HCT116 (cell line): ENCODE measurements at regions not wholly inside any gene's neighbourhood (a gene's known extent, or its start where the extent isn't known, plus 50 kb on each side); places are given as distances from the start of the nearest gene placed in this dataset.

Source experiments
- ATAC-seq: fragments of 200-7000 bp; cut with Tn5 transposase; 2 replicates; pipeline ENCODE4 v1.9.1; 2020; ENCODE audit warnings: mild to moderate bottlenecking, moderate library complexity
- BruUV-seq: library from RNA; stranded (reverse); fragments of 400-500 nt; replicated peaks from 2 replicates; lab custom pipeline; 2021; lab: Mats Ljungman, UMichigan
- CTCF ChIA-PET: fragments of 300-600 bp; sonication (Branson Sonifier 250); formaldehyde crosslinking; loops from one replicate; lab custom pipeline; 2021; ENCODE audit warnings: antibody characterized with exemption; lab: Charles Lee
- POLR2A ChIA-PET: fragments of 300-600, 350-600 bp; sonication (Branson Sonifier 250); formaldehyde crosslinking; loops from one replicate; lab custom pipeline; 2021; ENCODE audit warnings: antibody characterized with exemption; lab: Charles Lee
- RAD21 ChIA-PET, 2 experiments: fragments of 300-600 bp; sonication (Branson Sonifier 250); formaldehyde crosslinking; loops; one replicate each; lab custom pipeline; 2023; ENCODE audit warnings: low total read pairs in 2 of 2; ENCODE audit not compliant: uncharacterized antibody in 2 of 2, unreplicated experiment in 2 of 2, low non-redundant PET in 1 of 2; lab: Charles Lee
- DNase-seq: peaks from one replicate; pipeline ENCODE4 v3.0.0-alpha.2; 2010; ENCODE audit warnings: low read depth, low spot score
- H2AFZ ChIP-seq: fragments of 200-600 bp; shearing (Covaris generic), sonication (generic); 2 replicates; pipeline ENCODE4 v1.6.1; 2017; ENCODE audit warnings: low read depth, mixed run types, mixed read lengths, antibody characterized with exemption, low read length; ENCODE audit not compliant: poor library complexity, severe bottlenecking
- H3K27ac ChIP-seq: 2 replicates; pipeline ENCODE4 v1.5.1; 2012; ENCODE audit warnings: low read depth, low read length
- H3K27me3 ChIP-seq: fragments of 200-600 bp; sonication (generic); 2 replicates; pipeline ENCODE4 v1.6.1; 2016; ENCODE audit warnings: mixed run types, low read length, mixed read lengths; ENCODE audit not compliant: insufficient read depth
- H3K36me3 ChIP-seq, 2 experiments: fragments of 200-500 bp in 1 of 2; fragments of 200-600 bp in 1 of 2; sonication (Bioruptor generic) in 1 of 2; sonication (generic) in 1 of 2; 2 replicates each; pipeline versions ENCODE4 v1.5.1 to v1.6.1; 2014 to 2016; ENCODE audit warnings: low read length in 2 of 2, inconsistent platforms in 1 of 2, mixed read lengths in 1 of 2, mixed run types in 1 of 2; ENCODE audit not compliant: insufficient read depth in 2 of 2, control insufficient read depth in 1 of 2
- H3K4me1 ChIP-seq, 2 experiments: fragments of 200-600 bp in 1 of 2; sonication (generic) in 1 of 2; 2 replicates each; pipeline versions ENCODE4 v1.5.1 to v1.6.1; 2012 to 2017; ENCODE audit warnings: low read length in 2 of 2, inconsistent platforms in 1 of 2, mild to moderate bottlenecking in 1 of 2, mixed read lengths in 1 of 2, mixed run types in 1 of 2, moderate library complexity in 1 of 2; ENCODE audit not compliant: insufficient read depth in 2 of 2, control insufficient read depth in 1 of 2
- H3K4me2 ChIP-seq: fragments of 200-600 bp; sonication (generic); 2 replicates; pipeline ENCODE4 v1.6.1; 2017; ENCODE audit warnings: mixed run types, low read length, mixed read lengths
- H3K4me3 ChIP-seq, 2 experiments: fragments of 200-600 bp in 1 of 2; sonication (generic) in 1 of 2; replicated peaks in 1 of 2; 2 replicates each; pipeline ENCODE4 v1.5.1; 2011 to 2016; ENCODE audit warnings: low read length in 2 of 2, control low read depth in 1 of 2, low read depth in 1 of 2, mild to moderate bottlenecking in 1 of 2, mixed read lengths in 1 of 2, mixed run types in 1 of 2
- H3K79me2 ChIP-seq: fragments of 200-600 bp; sonication (generic); 2 replicates; pipeline ENCODE4 v1.6.1; 2017; ENCODE audit warnings: mild to moderate bottlenecking, mixed run types, low read length, moderate library complexity, mixed read lengths; ENCODE audit not compliant: insufficient read depth
- H3K9ac ChIP-seq: fragments of 200-600 bp; sonication (generic); 2 replicates; pipeline ENCODE4 v1.6.1; 2016; ENCODE audit warnings: low read length, mixed read lengths
- H3K9me2 ChIP-seq: fragments of 200-600 bp; sonication (generic), shearing (Covaris generic); 2 replicates; pipeline ENCODE4 v1.6.1; 2017; ENCODE audit warnings: mixed run types, mild to moderate bottlenecking, moderate library complexity; ENCODE audit not compliant: insufficient read depth
- H3K9me3 ChIP-seq, 2 experiments: fragments of 200-500 bp in 1 of 2; fragments of 200-600 bp in 1 of 2; sonication (Bioruptor generic) in 1 of 2; sonication (generic) in 1 of 2; 2 replicates each; pipeline ENCODE4 v1.6.1; 2014 to 2017; ENCODE audit warnings: low read length in 2 of 2, mixed read lengths in 2 of 2, inconsistent platforms in 1 of 2, low read depth in 1 of 2, mild to moderate bottlenecking in 1 of 2, mixed run types in 1 of 2, moderate library complexity in 1 of 2; ENCODE audit not compliant: control insufficient read depth in 1 of 2, insufficient read depth in 1 of 2
- H4K20me1 ChIP-seq: fragments of 200-600 bp; sonication (generic), shearing (Covaris generic); 2 replicates; pipeline ENCODE4 v1.6.1; 2017; ENCODE audit warnings: mixed run types, mild to moderate bottlenecking, moderate library complexity; ENCODE audit not compliant: insufficient read depth
- CBX3 ChIP-seq: IDR thresholded peaks from 2 replicates; pipeline ENCODE4 v1.6.1; 2012; ENCODE audit warnings: low read depth
- TCF7L2 ChIP-seq: IDR thresholded peaks from 2 replicates; pipeline ENCODE4 v1.7.0; 2011; ENCODE audit warnings: borderline replicate concordance, inconsistent platforms; ENCODE audit not compliant: insufficient read depth, insufficient read length; ENCODE audit errors: extremely low read depth
- intact Hi-C: fragments of 100-400 bp; cut with micrococcal nuclease; formaldehyde crosslinking; loops from 2 replicates; pipeline ENCODE4 v1.10.0; 2022

GRCh38 chr4:14018191-14018853, 390.8 kb upstream of the BOD1L1 start:
- Histone ChIP-seq H3K9ac (no peak overlapping the region), H3K27ac (no peak overlapping the region), H3K79me2 (no peaks in the 10 kb centered on the region), H4K20me1 (no peaks in the 10 kb centered on the region), H3K4me3 (no peak overlapping the region), H3K36me3 (no peaks in the 10 kb centered on the region), H3K9me2 (no peaks in the 10 kb centered on the region), H2AFZ (no peak overlapping the region), H3K4me1 (no peaks in the 10 kb centered on the region), H3K9me3 (peaks cover 0 to 4% of the 10 kb centered on the region in 2 experiments; a peak in 1 of 4 replicates), H3K27me3 (no peaks in the 10 kb centered on the region), H3K4me2 (no peak overlapping the region)
- BruUV-seq = no TSS peak
- intact Hi-C loops = no loop called here
- ChIA-PET CTCF (no interaction called here), RAD21 (no interaction called here), POLR2A (no interaction called here)
- ATAC-seq = no peak
- TF ChIP-seq CBX3 = no peak
- no peak for DNase-seq

DNA sequence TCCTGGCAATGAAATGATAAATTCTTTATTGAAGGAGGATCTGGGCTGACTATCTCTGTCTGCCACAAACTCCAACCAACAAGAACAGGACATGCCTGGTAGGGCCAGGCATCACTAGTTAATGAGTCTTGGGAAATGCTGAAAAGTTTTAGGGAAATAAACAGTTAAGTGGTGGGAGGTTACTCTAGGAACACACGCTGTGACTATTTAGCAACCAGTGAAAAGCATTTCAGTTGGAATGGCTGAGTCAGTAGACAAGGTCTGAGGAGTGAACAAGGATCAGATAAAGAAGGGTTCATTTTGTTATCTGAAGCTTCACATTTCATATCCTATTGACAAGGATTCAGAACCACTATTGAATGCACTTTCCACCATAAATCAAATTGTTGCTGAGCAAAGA, 394.9 kb upstream of the BOD1L1 start:
- ChIA-PET RAD21 (no interaction called here), POLR2A (no interaction called here), CTCF (no interaction called here)
- intact Hi-C loops = no loop called here
- H2AFZ ChIP-seq = no peak overlapping the region
- no peak overlapping the region for H3K27ac ChIP-seq
- no TSS peak for BruUV-seq
- no peaks in the 10 kb centered on the region for H3K79me2 ChIP-seq
- no peak for TF ChIP-seq TCF7L2
- H3K9ac ChIP-seq = no peak overlapping the region
- H3K9me2 ChIP-seq = no peaks in the 10 kb centered on the region
- no peaks in the 10 kb centered on the region for H3K4me1 ChIP-seq
- no peak overlapping the region for H3K4me3 ChIP-seq
- H3K36me3 ChIP-seq = no peaks in the 10 kb centered on the region
- H4K20me1 ChIP-seq = no peaks in the 10 kb centered on the region
- no peak overlapping the region for H3K4me2 ChIP-seq
- H3K9me3 ChIP-seq = peaks cover 0 to 6% of the 10 kb centered on the region in 2 experiments; a peak in 1 of 4 replicates
- ATAC-seq (no peak), DNase-seq (no peak)
- H3K27me3 ChIP-seq = no peaks in the 10 kb centered on the region
